ENCODE measurements at regions not wholly inside any gene's neighbourhood (a gene's known extent, or its start where the extent isn't known, plus 50 kb on each side); places are given as distances from the start of the nearest gene placed in this dataset.

DNA sequence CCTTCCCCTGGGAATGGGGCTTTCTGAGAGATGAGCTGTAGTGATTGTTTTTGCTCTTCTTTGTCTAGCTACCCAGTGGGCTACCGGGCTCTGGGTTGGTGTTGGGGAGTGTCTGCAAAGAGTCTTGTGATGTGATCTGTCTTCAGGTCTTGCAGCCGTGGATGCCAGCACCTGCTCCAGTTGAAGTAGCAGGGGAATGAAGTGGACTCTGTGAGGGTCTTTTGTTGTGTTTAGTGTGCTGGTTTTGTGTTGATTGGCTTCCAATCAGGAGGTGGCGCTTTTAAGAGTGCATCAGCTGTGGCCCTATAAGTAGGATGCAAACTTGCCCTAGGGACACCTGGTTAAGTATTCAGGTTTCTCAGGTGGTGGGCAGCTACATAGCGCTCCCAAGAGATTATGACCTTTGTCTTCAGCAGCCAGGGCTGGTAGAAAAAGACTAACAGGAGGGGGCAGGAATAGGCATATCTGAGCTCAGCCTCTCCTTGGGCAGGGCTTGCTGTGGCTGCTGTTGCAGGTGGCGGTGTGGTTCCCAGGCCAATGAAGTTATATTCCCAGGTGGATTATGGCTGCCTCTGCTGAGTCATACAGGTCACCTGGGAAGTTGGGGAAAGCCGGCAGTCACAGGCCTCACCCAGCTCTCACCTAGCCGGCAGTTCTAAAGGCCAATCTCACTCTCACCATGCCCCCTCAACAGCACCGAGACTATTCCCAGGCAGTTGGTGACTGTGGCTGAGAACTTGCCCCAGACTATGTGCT lies 315.7 kb upstream of the C11orf87 start:
- ATAC-seq (no peak), DNase-seq (no peak)
- intact Hi-C loops (cut with DNase I, micrococcal nuclease), result no loop called here
- Histone ChIP-seq H3K9me3 (no peaks in the 10 kb centered on the region), H3K4me1 (ENCODE audit: low read depth) (no peaks in the 10 kb centered on the region), H3K36me3 (ENCODE audit: low read depth) (no peaks in the 10 kb centered on the region), H3K4me3 (no peak overlapping the region)
- no peak for TF ChIP-seq CTCF (IDR thresholded peaks at IDR 0.05)

DNA sequence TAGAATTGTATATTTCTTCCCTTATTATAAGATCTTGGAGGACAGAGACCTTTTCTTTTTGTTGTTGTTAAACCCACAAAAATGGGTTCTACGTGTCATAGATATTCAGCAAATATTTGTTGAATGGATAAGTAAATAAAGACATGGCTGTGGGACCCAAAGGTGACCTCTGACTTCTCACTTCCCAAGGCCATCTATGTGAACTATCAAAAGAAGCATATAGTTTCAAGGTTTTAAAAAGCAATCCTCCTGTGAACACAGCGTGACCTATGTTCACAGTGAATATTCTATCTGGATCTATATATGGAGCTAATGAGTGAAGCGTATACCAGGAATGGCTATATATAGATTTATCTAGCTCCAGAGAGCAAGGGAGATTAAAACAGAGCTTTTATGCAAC lies 312.8 kb upstream of the C11orf87 start:
- ATAC-seq (no peak), DNase-seq (no peak)
- H3K4me3 ChIP-seq, result no peak overlapping the region
- no peaks in the 10 kb centered on the region for H3K36me3 ChIP-seq (ENCODE audit: low read depth)
- H3K9me3 ChIP-seq, result no peaks in the 10 kb centered on the region
- no peaks in the 10 kb centered on the region for H3K4me1 ChIP-seq (ENCODE audit: low read depth)
- intact Hi-C loops (cut with DNase I, micrococcal nuclease), result no loop called here
- TF ChIP-seq CTCF (IDR thresholded peaks at IDR 0.05), result no peak

GRCh38 chr11:109109571-109110315 lies 312.2 kb upstream of the C11orf87 start:
- H3K4me1 ChIP-seq (ENCODE audit: low read depth), result no peaks in the 10 kb centered on the region
- H3K36me3 ChIP-seq (ENCODE audit: low read depth), result no peaks in the 10 kb centered on the region
- no peak for TF ChIP-seq CTCF (IDR thresholded peaks at IDR 0.05)
- H3K4me3 ChIP-seq, result no peak overlapping the region
- no peak for ATAC-seq
- H3K9me3 ChIP-seq, result no peaks in the 10 kb centered on the region
- DNase-seq, result no peak
- intact Hi-C loops (cut with DNase I, micrococcal nuclease), result no loop called here

GRCh38 chr11:109112261-109112660 lies 309.7 kb upstream of the C11orf87 start:
- DNase-seq (no peak), ATAC-seq (no peak)
- no peaks in the 10 kb centered on the region for H3K36me3 ChIP-seq (ENCODE audit: low read depth)
- no peaks in the 10 kb centered on the region for H3K9me3 ChIP-seq
- TF ChIP-seq CTCF (IDR thresholded peaks at IDR 0.05), result no peak
- intact Hi-C loops (cut with DNase I, micrococcal nuclease), result no loop called here
- H3K4me3 ChIP-seq, result no peak overlapping the region
- H3K4me1 ChIP-seq (ENCODE audit: low read depth), result no peaks in the 10 kb centered on the region

DNA sequence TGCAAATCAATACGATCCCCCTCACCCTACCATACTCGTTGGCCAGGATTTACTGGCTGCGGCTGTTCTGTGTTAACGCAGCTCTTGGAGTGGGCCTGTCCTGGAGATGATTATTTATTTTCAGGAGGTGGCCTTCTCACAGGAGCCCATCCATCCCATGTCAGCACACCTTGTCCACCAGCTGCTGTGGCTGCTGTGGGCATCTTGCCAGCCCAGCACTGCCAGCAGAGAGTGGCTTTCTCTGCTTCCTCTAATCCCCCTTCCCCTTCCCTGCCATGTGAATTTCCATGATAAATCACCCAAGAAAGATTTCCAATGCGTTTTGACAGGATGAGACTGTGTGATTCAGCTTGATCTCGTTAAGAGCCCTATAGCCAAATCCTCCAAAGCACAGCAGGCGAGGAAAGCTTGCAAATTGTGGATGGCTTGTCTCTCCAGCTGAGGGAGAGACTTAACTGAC lies 309.1 kb upstream of the C11orf87 start:
- H3K4me3 ChIP-seq, result no peak overlapping the region
- H3K4me1 ChIP-seq (ENCODE audit: low read depth), result no peaks in the 10 kb centered on the region
- intact Hi-C loops (cut with DNase I, micrococcal nuclease), result no loop called here
- no peaks in the 10 kb centered on the region for H3K9me3 ChIP-seq
- TF ChIP-seq CTCF (IDR thresholded peaks at IDR 0.05), result no peak
- no peaks in the 10 kb centered on the region for H3K36me3 ChIP-seq (ENCODE audit: low read depth)
- DNase-seq (no peak), ATAC-seq (no peak)
